ENCODE measurements at regions not wholly inside any gene's neighbourhood (a gene's known extent, or its start where the extent isn't known, plus 50 kb on each side); places are given as distances from the start of the nearest gene placed in this dataset.

DNA sequence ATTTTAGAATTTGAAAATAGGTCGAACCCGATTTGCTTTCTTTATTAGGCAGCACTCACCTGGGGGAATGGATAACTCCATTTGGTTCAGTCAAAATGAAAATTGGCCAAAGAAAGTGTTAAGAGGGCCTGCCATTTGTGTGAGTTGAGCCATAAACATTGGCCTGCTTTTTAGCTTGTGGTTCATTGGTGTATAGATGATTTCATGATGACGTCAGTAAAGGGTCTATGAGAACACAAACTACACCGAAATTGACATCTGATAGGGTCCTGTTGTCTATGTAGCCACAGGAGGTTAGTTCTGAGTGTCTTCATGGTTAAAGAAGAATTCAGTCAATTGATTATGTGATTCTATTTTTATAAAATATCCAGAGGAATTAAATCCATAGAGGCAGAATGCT is 1001.5 kb upstream of the EEF2KMT start (continued):
- TF ChIP-seq, protein P1, sequence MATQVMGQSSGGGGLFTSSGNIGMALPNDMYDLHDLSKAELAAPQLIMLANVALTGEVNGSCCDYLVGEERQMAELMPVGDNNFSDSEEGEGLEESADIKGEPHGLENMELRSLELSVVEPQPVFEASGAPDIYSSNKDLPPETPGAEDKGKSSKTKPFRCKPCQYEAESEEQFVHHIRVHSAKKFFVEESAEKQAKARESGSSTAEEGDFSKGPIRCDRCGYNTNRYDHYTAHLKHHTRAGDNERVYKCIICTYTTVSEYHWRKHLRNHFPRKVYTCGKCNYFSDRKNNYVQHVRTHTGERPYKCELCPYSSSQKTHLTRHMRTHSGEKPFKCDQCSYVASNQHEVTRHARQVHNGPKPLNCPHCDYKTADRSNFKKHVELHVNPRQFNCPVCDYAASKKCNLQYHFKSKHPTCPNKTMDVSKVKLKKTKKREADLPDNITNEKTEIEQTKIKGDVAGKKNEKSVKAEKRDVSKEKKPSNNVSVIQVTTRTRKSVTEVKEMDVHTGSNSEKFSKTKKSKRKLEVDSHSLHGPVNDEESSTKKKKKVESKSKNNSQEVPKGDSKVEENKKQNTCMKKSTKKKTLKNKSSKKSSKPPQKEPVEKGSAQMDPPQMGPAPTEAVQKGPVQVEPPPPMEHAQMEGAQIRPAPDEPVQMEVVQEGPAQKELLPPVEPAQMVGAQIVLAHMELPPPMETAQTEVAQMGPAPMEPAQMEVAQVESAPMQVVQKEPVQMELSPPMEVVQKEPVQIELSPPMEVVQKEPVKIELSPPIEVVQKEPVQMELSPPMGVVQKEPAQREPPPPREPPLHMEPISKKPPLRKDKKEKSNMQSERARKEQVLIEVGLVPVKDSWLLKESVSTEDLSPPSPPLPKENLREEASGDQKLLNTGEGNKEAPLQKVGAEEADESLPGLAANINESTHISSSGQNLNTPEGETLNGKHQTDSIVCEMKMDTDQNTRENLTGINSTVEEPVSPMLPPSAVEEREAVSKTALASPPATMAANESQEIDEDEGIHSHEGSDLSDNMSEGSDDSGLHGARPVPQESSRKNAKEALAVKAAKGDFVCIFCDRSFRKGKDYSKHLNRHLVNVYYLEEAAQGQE (IDR thresholded peaks at IDR 0.05; ENCODE audit: unreplicated experiment): no peak

DNA sequence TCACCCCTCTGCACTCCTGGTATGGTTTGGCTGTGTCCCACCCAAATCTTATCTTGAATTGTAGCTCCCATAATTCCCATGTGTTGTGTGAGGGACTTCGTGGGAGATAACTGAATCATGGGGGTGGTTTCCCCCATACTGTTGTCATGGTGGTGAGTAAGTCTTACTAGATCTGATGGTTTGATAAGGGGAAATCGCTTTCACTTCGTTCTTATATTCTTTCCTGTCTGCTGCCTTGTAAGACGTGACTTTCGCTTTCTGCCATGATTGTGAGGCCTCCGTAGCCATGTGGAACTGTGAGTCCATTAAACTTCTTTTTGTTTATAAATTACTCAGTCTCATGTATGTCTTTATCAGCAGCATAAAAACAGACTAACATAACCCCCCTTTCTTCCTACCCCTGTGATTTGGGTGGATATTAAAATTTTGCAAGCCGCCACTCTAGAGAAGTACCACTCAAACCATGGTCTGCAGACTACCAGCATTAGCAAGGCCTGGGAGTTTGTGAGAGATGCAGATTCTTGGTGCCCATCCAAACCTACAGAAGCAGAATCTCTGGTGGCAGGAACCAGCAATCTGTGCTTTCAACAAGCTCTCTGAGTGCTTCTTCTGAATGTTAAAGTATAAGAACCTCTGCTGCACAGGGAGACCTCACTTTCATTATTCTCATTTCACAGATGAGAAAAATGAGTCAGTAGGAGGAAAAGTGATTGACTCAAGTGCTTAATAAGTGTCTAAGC is 999.5 kb upstream of the EEF2KMT start:
- Mint-ChIP-seq H3K27me3 (ENCODE audit: insufficient read depth, low read depth, poor library complexity) (no peaks in the 10 kb centered on the region), H3K36me3 (ENCODE audit: low read depth) (no peaks in the 10 kb centered on the region), H3K4me3 (no peak overlapping the region), H3K9me3 (no peaks in the 10 kb centered on the region; the same call in 2 of the 3 replicates), H3K27ac (no peak overlapping the region), H3K4me1 (no peaks in the 10 kb centered on the region)
- no peaks in the 10 kb centered on the region for H3K79me2 ChIP-seq (replicated peaks; ENCODE audit: insufficient read depth)
- no peaks in the 10 kb centered on the region for H3K27me3 ChIP-seq (ENCODE audit: insufficient read depth)
- H4K20me1 ChIP-seq (replicated peaks; ENCODE audit: insufficient read depth): no peaks in the 10 kb centered on the region
- DNase-seq (ENCODE audit: low spot score): no peak
- H3K9me2 ChIP-seq (ENCODE audit: insufficient read depth): no peaks in the 10 kb centered on the region
- TF ChIP-seq EZH2 (IDR thresholded peaks at IDR 0.05; ENCODE audit: low read depth, unreplicated experiment) (no peak), EZH2phosphoT487 (IDR thresholded peaks at IDR 0.05; ENCODE audit: unreplicated experiment) (no peak), NANOG (IDR thresholded peaks at IDR 0.05; ENCODE audit: borderline replicate concordance) (no peak)
- TF ChIP-seq, protein P2, sequence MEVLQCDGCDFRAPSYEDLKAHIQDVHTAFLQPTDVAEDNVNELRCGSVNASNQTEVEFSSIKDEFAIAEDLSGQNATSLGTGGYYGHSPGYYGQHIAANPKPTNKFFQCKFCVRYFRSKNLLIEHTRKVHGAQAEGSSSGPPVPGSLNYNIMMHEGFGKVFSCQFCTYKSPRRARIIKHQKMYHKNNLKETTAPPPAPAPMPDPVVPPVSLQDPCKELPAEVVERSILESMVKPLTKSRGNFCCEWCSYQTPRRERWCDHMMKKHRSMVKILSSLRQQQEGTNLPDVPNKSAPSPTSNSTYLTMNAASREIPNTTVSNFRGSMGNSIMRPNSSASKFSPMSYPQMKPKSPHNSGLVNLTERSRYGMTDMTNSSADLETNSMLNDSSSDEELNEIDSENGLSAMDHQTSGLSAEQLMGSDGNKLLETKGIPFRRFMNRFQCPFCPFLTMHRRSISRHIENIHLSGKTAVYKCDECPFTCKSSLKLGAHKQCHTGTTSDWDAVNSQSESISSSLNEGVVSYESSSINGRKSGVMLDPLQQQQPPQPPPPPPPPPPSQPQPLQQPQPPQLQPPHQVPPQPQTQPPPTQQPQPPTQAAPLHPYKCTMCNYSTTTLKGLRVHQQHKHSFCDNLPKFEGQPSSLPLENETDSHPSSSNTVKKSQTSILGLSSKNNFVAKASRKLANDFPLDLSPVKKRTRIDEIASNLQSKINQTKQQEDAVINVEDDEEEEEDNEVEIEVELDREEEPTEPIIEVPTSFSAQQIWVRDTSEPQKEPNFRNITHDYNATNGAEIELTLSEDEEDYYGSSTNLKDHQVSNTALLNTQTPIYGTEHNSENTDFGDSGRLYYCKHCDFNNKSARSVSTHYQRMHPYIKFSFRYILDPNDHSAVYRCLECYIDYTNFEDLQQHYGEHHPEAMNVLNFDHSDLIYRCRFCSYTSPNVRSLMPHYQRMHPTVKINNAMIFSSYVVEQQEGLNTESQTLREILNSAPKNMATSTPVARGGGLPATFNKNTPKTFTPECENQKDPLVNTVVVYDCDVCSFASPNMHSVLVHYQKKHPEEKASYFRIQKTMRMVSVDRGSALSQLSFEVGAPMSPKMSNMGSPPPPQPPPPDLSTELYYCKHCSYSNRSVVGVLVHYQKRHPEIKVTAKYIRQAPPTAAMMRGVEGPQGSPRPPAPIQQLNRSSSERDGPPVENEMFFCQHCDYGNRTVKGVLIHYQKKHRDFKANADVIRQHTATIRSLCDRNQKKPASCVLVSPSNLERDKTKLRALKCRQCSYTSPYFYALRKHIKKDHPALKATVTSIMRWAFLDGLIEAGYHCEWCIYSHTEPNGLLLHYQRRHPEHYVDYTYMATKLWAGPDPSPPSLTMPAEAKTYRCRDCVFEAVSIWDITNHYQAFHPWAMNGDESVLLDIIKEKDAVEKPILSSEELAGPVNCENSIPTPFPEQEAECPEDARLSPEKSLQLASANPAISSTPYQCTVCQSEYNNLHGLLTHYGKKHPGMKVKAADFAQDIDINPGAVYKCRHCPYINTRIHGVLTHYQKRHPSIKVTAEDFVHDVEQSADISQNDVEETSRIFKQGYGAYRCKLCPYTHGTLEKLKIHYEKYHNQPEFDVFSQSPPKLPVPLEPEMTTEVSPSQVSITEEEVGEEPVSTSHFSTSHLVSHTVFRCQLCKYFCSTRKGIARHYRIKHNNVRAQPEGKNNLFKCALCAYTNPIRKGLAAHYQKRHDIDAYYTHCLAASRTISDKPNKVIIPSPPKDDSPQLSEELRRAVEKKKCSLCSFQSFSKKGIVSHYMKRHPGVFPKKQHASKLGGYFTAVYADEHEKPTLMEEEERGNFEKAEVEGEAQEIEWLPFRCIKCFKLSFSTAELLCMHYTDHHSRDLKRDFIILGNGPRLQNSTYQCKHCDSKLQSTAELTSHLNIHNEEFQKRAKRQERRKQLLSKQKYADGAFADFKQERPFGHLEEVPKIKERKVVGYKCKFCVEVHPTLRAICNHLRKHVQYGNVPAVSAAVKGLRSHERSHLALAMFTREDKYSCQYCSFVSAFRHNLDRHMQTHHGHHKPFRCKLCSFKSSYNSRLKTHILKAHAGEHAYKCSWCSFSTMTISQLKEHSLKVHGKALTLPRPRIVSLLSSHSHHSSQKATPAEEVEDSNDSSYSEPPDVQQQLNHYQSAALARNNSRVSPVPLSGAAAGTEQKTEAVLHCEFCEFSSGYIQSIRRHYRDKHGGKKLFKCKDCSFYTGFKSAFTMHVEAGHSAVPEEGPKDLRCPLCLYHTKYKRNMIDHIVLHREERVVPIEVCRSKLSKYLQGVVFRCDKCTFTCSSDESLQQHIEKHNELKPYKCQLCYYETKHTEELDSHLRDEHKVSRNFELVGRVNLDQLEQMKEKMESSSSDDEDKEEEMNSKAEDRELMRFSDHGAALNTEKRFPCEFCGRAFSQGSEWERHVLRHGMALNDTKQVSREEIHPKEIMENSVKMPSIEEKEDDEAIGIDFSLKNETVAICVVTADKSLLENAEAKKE (CRISPR knock-in tag; IDR thresholded peaks at IDR 0.05): no peak
- H3K4me1 ChIP-seq (ENCODE audit: insufficient read depth): no peaks in the 10 kb centered on the region
- ATAC-seq: no peak
- H3K36me3 ChIP-seq (ENCODE audit: insufficient read depth): no peaks in the 10 kb centered on the region
- H3K27ac ChIP-seq (ENCODE audit: low read depth): no peak overlapping the region
- H2AFZ ChIP-seq: no peak overlapping the region
- H3K4me2 ChIP-seq: no peak overlapping the region
- H3K4me3 ChIP-seq: no peak overlapping the region
- no peaks in the 10 kb centered on the region for H3F3A ChIP-seq (replicated peaks; ENCODE audit: low read depth)
